ENCODE measurements at regions not wholly inside any gene's neighbourhood (a gene's known extent, or its start where the extent isn't known, plus 50 kb on each side); places are given as distances from the start of the nearest gene placed in this dataset.
"Not testable (repeated sequence)": the region's sequence is repeated elsewhere in the genome, so short reads cannot be mapped to it uniquely, and the experiment has no call there.

GRCh38 chr13:22960827-22961226 is 220.0 kb upstream of the SGCG start:
- no peak for TF ChIP-seq CTCF (IDR thresholded peaks at IDR 0.05; ENCODE audit: borderline replicate concordance, insufficient read depth, low read depth, low read length)

DNA sequence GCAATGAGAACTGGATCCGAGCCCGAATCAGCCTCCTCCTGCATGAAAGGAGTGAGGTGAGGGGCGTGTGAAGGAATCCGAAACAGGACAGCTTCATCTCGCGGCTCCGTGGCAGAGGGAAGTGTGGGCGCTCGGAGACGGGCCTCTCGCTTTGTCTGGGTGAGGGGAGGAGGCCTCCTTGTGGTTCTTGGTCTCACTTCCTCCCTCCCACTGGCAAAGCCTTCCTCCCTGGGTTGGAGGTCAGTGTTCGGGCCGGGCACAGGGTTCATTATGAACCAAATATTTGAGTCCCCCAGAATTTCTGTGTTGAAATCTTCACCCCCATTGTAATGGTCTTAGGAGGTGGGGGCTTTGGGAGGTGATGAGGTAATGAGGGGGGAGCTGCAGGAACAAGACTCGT is 219.4 kb upstream of the SGCG start:
- H3K4me3 ChIP-seq (ENCODE audit: low read depth, low read length) = not testable (repeated sequence)

More at GRCh38 chr13:22960827-22961226, 220.0 kb upstream of the SGCG start:
- H3K4me3 ChIP-seq (ENCODE audit: low read depth, low read length) = no peak overlapping the region

- no peak for TF ChIP-seq CTCF (IDR thresholded peaks at IDR 0.05; ENCODE audit: borderline replicate concordance, insufficient read depth, low read depth, low read length)
- H3K4me3 ChIP-seq (ENCODE audit: low read depth, low read length) = no peak overlapping the region
Measured at GRCh38 chr13:22961835-22962537, 218.8 kb upstream of the SGCG start.

DNA sequence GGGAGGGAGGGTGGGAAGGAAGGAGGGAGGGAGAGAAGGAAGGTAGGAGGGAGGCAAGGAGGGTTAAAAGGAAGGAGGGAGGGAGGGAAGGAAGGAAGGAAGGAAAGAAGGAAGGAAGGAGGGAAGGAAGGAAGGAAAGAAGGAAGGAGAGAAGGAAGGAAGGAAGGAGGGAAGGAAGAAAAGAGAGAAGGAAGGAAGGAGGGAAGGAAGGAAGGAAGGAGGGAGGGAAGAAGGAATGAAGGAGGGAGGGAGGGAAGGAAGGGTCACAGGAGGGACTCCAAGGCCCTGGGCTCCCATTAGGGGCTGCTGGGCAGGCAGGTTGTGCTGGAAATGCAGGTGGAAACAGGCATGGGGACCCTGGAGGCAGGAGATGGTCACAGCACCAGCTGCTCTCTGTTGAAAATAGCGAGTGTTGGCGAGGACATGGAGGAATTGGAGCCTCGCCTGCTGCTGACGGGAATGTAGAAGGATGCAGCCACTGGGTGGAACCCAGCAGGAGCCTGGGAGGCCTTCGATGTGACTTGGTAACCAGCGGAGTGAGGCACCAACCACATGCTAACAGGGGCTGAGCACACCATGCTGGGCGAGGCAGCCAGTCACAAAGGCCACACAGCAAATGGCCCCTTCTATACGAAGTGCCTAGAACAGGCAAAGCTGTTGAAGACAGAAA is 217.3 kb upstream of the SGCG start:
- H3K4me3 ChIP-seq (ENCODE audit: low read depth, low read length) = not testable (repeated sequence)

- no peak overlapping the region for H3K4me3 ChIP-seq (ENCODE audit: low read depth, low read length)
- TF ChIP-seq CTCF (IDR thresholded peaks at IDR 0.05; ENCODE audit: borderline replicate concordance, insufficient read depth, low read depth, low read length) = no peak
Measured at GRCh38 chr13:22964245-22964966, 216.4 kb upstream of the SGCG start.

DNA sequence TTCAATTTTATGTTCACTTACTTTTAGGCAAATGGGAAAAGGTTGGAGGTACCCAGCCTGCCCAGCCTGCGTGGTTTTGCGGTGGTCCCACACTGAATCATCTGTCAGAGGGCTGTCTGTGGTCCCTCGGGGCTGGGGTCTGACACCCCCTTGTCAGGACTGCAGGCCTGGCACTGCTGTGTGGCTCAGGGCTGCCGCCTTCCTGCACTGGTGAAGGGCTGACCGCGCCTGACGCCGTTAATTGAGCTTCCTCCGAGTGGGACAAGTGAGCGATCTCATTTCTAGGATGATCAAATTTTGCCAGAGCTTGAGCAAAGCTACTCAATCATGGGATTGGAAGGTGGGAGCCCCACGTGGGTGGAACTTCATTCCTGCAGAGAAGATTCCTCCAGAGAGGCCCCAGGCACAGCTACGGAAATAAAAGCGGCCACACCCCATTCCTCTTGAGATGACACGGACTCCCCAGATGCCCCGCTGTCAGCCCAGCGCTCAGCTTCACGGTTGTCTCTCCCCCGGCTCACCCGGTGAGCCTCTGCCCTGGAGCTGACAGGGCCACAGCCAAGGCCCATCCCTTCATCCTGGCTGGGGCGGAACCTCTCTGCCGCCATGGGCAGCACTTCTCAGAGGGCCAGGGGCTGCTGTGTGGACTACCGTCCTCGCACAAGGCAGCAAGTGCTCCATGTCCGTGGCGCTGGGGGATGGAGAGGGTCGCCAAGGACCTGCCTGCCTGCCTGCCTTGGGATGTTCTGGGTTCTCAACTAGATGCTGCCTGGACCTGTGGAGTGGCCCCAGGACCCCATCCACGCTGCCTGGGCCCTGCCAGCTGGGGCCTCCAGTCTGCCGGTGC is 215.5 kb upstream of the SGCG start:
- not testable (repeated sequence) for H3K4me3 ChIP-seq (ENCODE audit: low read depth, low read length)

DNA sequence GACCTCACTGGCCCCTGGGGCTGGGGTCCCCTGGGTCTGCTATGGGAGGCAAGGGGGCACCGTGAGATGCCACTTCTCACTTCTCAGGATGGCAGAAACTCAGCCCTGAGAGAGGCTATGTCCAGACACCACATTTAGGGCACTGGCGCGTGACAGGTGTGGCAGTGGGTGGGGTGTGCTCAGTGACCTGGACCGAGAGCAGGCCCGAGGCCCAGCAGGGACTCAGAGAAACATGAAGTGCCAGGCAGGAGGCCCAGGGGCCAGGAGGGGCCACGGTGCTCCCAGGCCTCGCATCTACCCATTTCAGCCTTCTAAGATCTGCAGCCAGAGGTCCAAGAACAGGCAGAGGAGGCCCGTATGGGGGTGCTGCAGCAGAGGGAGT is 214.9 kb upstream of the SGCG start:
- not testable (repeated sequence) for H3K4me3 ChIP-seq (ENCODE audit: low read depth, low read length)

- H3K4me3 ChIP-seq (ENCODE audit: low read depth, low read length) = not testable (repeated sequence)
Measured at GRCh38 chr13:22966753-22967152, 214.0 kb upstream of the SGCG start.

DNA sequence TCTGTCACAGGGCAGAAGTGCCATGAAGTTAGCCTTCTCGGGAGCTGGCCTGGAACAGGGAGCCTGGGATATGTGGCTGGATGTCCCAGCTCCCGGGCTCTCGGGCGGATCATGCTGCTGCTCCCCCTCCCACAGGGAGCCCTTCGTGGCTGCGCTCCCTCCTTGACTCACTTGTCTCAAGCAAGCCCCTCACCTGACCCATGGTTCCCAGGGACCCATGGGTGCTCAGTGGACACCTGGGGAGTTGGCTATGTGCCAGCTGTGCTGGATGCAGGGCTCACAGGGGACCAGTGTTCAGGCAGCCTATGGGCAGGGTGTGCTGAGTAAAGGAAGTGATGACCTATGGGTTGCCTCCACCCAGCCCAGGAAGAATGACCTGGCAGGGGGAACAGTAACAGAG is 213.1 kb upstream of the SGCG start:
- H3K4me3 ChIP-seq (ENCODE audit: low read depth, low read length) = no peak overlapping the region
- no peak for TF ChIP-seq CTCF (IDR thresholded peaks at IDR 0.05; ENCODE audit: borderline replicate concordance, insufficient read depth, low read depth, low read length)

Data from GM12875 (cell line).